Right atrium auricular region (tissue), 2 donors: ENCODE measurements at regions not wholly inside any gene's neighbourhood (a gene's known extent, or its start where the extent isn't known, plus 50 kb on each side); places are given as distances from the start of the nearest gene placed in this dataset.

ENCODE experiments used
- DNase-seq: peaks from one replicate; pipeline ENCODE4 v3.0.0-alpha.2; 2019; ENCODE audit warnings: low spot score
- H3K27ac ChIP-seq, 2 donors: fragments of 200-600 bp; sonication (generic); 1 replicate in 1 of 2; 2 replicates in 1 of 2; pipeline ENCODE4 v1.5.1; 2016 to 2019
- H3K27me3 ChIP-seq, 2 donors: fragments of 200-600 bp; sonication (generic); one replicate each; pipeline versions ENCODE4 v1.5.1 to v1.6.0; 2017 to 2019
- H3K36me3 ChIP-seq: fragments of 200-600 bp; sonication (generic); one replicate; pipeline ENCODE4 v1.5.1; 2016
- H3K4me1 ChIP-seq, 2 donors: fragments of 200-600 bp; sonication (generic); one replicate each; pipeline versions ENCODE4 v1.5.1 to v1.6.0; 2017 to 2019
- H3K4me3 ChIP-seq, 2 donors: fragments of 200-600 bp; sonication (generic); 1 replicate in 1 of 2; 2 replicates in 1 of 2; pipeline ENCODE4 v1.5.1; 2017 to 2019; ENCODE audit warnings: mild to moderate bottlenecking in 1 of 2, moderate library complexity in 1 of 2
- H3K9me3 ChIP-seq, 2 donors: fragments of 200-600 bp; sonication (generic); one replicate each; pipeline ENCODE4 v1.5.1; 2019
- CTCF ChIP-seq, 2 donors: fragments of 200-600 bp; sonication (generic); IDR thresholded peaks; one replicate each; pipeline ENCODE4 v1.5.1; 2019; ENCODE audit warnings: antibody characterized with exemption in 2 of 2

GRCh38 chr10:25849268-25849667 lies 84.8 kb upstream of the MYO3A start:
- TF ChIP-seq CTCF (IDR thresholded peaks at IDR 0.05) = no peak
- Histone ChIP-seq H3K4me1 (no peaks in the 10 kb centered on the region), H3K9me3 (no peaks in the 10 kb centered on the region), H3K27me3 (no peaks in the 10 kb centered on the region), H3K27ac (no peak overlapping the region), H3K36me3 (no peaks in the 10 kb centered on the region), H3K4me3 (no peak overlapping the region)
- DNase-seq = no peak

GRCh38 chr10:25849988-25850387 lies 84.0 kb upstream of the MYO3A start:
- H3K4me3 ChIP-seq = no peak overlapping the region
- no peak overlapping the region for H3K27ac ChIP-seq
- no peaks in the 10 kb centered on the region for H3K27me3 ChIP-seq
- TF ChIP-seq CTCF (IDR thresholded peaks at IDR 0.05) = no peak
- H3K4me1 ChIP-seq = no peaks in the 10 kb centered on the region
- H3K9me3 ChIP-seq = no peaks in the 10 kb centered on the region
- H3K36me3 ChIP-seq = no peaks in the 10 kb centered on the region
- no peak for DNase-seq

- TF ChIP-seq CTCF (IDR thresholded peaks at IDR 0.05) = no peak
- no peaks in the 10 kb centered on the region for H3K27me3 ChIP-seq
- H3K4me1 ChIP-seq = no peaks in the 10 kb centered on the region
- H3K4me3 ChIP-seq = no peak overlapping the region
- no peaks in the 10 kb centered on the region for H3K9me3 ChIP-seq
- H3K36me3 ChIP-seq = no peaks in the 10 kb centered on the region
- no peak for DNase-seq
- H3K27ac ChIP-seq = no peak overlapping the region
Observed at GRCh38 chr10:25851548-25851947, 82.5 kb upstream of the MYO3A start.

GRCh38 chr10:25852364-25852941 lies 81.6 kb upstream of the MYO3A start:
- Histone ChIP-seq H3K4me1 (no peaks in the 10 kb centered on the region), H3K9me3 (no peaks in the 10 kb centered on the region), H3K27me3 (no peaks in the 10 kb centered on the region), H3K4me3 (no peak overlapping the region), H3K27ac (no peak overlapping the region), H3K36me3 (no peaks in the 10 kb centered on the region)
- no peak for TF ChIP-seq CTCF (IDR thresholded peaks at IDR 0.05)
- DNase-seq = no peak

GRCh38 chr10:25858076-25858475 lies 76.0 kb upstream of the MYO3A start:
- no peaks in the 10 kb centered on the region for H3K9me3 ChIP-seq
- no peak for TF ChIP-seq CTCF (IDR thresholded peaks at IDR 0.05)
- H3K4me3 ChIP-seq = no peak overlapping the region
- no peaks in the 10 kb centered on the region for H3K4me1 ChIP-seq
- no peaks in the 10 kb centered on the region for H3K27me3 ChIP-seq
- DNase-seq = no peak
- no peaks in the 10 kb centered on the region for H3K36me3 ChIP-seq
- H3K27ac ChIP-seq = no peak overlapping the region

- Histone ChIP-seq H3K4me3 (no peak overlapping the region), H3K27ac (no peak overlapping the region), H3K27me3 (no peaks in the 10 kb centered on the region), H3K36me3 (no peaks in the 10 kb centered on the region), H3K9me3 (no peaks in the 10 kb centered on the region), H3K4me1 (no peaks in the 10 kb centered on the region)
- no peak for DNase-seq
- TF ChIP-seq CTCF (IDR thresholded peaks at IDR 0.05) = no peak
Observed at GRCh38 chr10:25865267-25865666, 68.8 kb upstream of the MYO3A start.
